Activated CD8-positive, alpha-beta memory T cell treated with anti-CD3 and anti-CD28 coated beads, Interleukin-2, amount 10 ng/mL, durations not matched to agents 7 days and 5 days (primary cell): ENCODE measurements at regions not wholly inside any gene's neighbourhood (a gene's known extent, or its start where the extent isn't known, plus 50 kb on each side); places are given as distances from the start of the nearest gene placed in this dataset.

Source experiments
- ATAC-seq: fragments of 150-1000 bp; cut with Tn5 transposase; one replicate; pipeline ENCODE4 v1.10.0; 2021; ENCODE audit warnings: moderate library complexity
- CTCF ChIA-PET: fragments of 350-600 bp; sonication (Branson Sonifier 250); formaldehyde crosslinking; loops from one replicate; lab custom pipeline; 2021; ENCODE audit warnings: antibody characterized with exemption; lab: Charles Lee
- DNase-seq: peaks from one replicate; pipeline ENCODE4 v3.0.0-alpha.2; 2020
- H3K27ac Mint-ChIP-seq: one replicate; pipeline ENCODE4 v1.8.0; 2021; ENCODE audit warnings: mild to moderate bottlenecking, mixed read lengths
- H3K27me3 Mint-ChIP-seq: one replicate; pipeline ENCODE4 v1.8.0; 2021; ENCODE audit warnings: mixed read lengths
- H3K36me3 Mint-ChIP-seq: one replicate; pipeline ENCODE4 v1.8.0; 2021; ENCODE audit warnings: mild to moderate bottlenecking, mixed read lengths
- H3K4me1 Mint-ChIP-seq: one replicate; pipeline ENCODE4 v1.8.0; 2021; ENCODE audit warnings: mixed read lengths
- H3K4me3 Mint-ChIP-seq: one replicate; pipeline ENCODE4 v1.8.0; 2021; ENCODE audit warnings: mild to moderate bottlenecking, moderate library complexity, mixed read lengths
- H3K9me3 Mint-ChIP-seq: one replicate; pipeline ENCODE4 v1.8.0; 2022; ENCODE audit warnings: low read depth, mixed read lengths

- H3K4me1 Mint-ChIP-seq, result no peaks in the 10 kb centered on the region
- H3K4me3 Mint-ChIP-seq, result no peak overlapping the region
- no peaks in the 10 kb centered on the region for H3K36me3 Mint-ChIP-seq
- no peak overlapping the region for H3K27ac Mint-ChIP-seq
- CTCF ChIA-PET, result interaction anchor here (1.7 kb wide), 1 partner anchor 10 kb away, joined by 7 read pairs; no protein-coding TSS in a partner anchor
- no peaks in the 10 kb centered on the region for H3K9me3 Mint-ChIP-seq
- DNase-seq (no peak), ATAC-seq (no peak)
- peaks cover 6% of the 10 kb centered on the region for H3K27me3 Mint-ChIP-seq
Measured at GRCh38 chr10:83881661-83882060, 257.6 kb upstream of the GHITM start.

DNA sequence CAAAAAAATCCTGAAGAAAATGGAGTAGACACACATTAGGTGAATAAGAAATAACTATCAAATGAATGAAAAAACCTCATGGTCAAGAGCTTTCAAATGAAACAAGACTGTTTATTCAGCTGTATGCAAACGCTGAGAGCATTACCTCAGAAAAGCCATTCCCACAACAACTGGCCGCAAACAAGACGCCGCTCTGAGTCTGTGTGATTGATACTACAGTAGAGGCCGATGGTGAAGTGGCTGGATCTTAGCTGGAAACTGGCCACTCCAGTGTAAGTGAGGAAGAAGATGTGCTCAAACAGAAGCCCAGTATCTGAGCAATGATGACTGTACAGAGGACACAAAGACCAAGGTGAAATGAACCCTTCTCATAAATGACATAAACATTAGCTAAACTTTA is 252.4 kb upstream of the GHITM start:
- DNase-seq (no peak), ATAC-seq (no peak)
- no peaks in the 10 kb centered on the region for H3K9me3 Mint-ChIP-seq
- no peaks in the 10 kb centered on the region for H3K36me3 Mint-ChIP-seq
- CTCF ChIA-PET, result interaction anchor here (1.9 kb wide), 1 partner anchor 15 kb away, joined by 7 read pairs; no protein-coding TSS in a partner anchor
- H3K4me1 Mint-ChIP-seq, result no peaks in the 10 kb centered on the region
- H3K27me3 Mint-ChIP-seq, result peaks cover 15% of the 10 kb centered on the region
- H3K4me3 Mint-ChIP-seq, result no peak overlapping the region
- H3K27ac Mint-ChIP-seq, result no peak overlapping the region

GRCh38 chr10:83892737-83893136 is 246.6 kb upstream of the GHITM start:
- H3K36me3 Mint-ChIP-seq, result no peaks in the 10 kb centered on the region
- H3K9me3 Mint-ChIP-seq, result no peaks in the 10 kb centered on the region
- no peak for ATAC-seq
- no peaks in the 10 kb centered on the region for H3K4me1 Mint-ChIP-seq
- no peak for DNase-seq
- H3K27me3 Mint-ChIP-seq, result peaks cover 4% of the 10 kb centered on the region
- H3K4me3 Mint-ChIP-seq, result no peak overlapping the region
- H3K27ac Mint-ChIP-seq, result no peak overlapping the region
- CTCF ChIA-PET, result no interaction called here

DNA sequence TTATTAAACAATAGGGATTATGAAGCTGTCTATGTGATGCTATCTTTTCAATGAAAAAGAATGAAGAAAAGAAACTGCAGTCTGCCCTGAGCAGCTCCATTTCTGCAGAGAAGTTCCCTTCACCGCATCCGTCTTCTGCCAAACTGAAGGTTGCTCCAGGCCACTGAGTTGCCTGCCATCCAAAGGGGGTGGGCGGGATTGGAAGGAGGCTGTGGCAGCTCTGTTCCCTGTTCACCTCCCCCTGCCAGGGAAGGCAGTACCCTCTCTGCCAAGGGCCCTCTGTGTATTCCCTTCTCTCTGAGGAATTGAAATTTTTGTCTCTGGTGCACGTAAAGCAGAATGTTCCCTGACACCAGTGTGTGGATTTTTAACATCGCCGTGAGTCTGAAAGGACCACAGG is 243.1 kb upstream of the GHITM start:
- Mint-ChIP-seq H3K4me1 (no peaks in the 10 kb centered on the region), H3K27ac (no peak overlapping the region), H3K27me3 (no peaks in the 10 kb centered on the region), H3K9me3 (no peaks in the 10 kb centered on the region), H3K36me3 (no peaks in the 10 kb centered on the region), H3K4me3 (no peak overlapping the region)
- DNase-seq (no peak), ATAC-seq (no peak)
- CTCF ChIA-PET, result no interaction called here

GRCh38 chr10:83897626-83898025 is 241.7 kb upstream of the GHITM start:
- Mint-ChIP-seq H3K27me3 (no peaks in the 10 kb centered on the region), H3K36me3 (no peaks in the 10 kb centered on the region), H3K4me1 (no peaks in the 10 kb centered on the region), H3K4me3 (no peak overlapping the region), H3K9me3 (no peaks in the 10 kb centered on the region), H3K27ac (no peak overlapping the region)
- no peak for ATAC-seq
- DNase-seq, result no peak
- CTCF ChIA-PET, result no interaction called here

DNA sequence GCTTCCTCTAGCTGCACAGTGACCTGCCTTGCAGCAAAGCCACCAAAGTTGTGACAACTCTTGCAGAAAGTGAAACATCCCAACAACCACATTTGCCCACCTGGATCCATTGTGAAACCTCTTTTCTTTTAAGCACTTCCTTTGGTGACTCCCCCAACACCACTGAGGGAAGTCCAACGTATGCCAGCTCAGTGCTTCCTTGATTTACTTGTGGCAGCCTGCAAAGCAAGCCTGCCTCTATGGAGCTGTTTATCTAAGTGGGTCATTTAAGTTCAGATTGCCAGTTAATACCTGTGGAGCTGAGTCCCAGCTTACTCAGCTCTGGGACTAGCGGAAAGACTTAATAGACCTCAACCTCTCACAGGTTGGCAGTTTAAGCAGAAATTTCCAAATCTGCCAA is 230.8 kb upstream of the GHITM start:
- Mint-ChIP-seq H3K27ac (no peak overlapping the region), H3K4me3 (no peak overlapping the region), H3K27me3 (no peaks in the 10 kb centered on the region), H3K4me1 (peaks cover 12% of the 10 kb centered on the region), H3K9me3 (no peaks in the 10 kb centered on the region), H3K36me3 (no peaks in the 10 kb centered on the region)
- no peak for DNase-seq
- no peak for ATAC-seq
- CTCF ChIA-PET, result no interaction called here

GRCh38 chr10:83909001-83909400 is 230.3 kb upstream of the GHITM start:
- ATAC-seq (no peak), DNase-seq (no peak)
- Mint-ChIP-seq H3K4me3 (no peak overlapping the region), H3K4me1 (peaks cover 12% of the 10 kb centered on the region), H3K9me3 (no peaks in the 10 kb centered on the region), H3K27ac (no peak overlapping the region), H3K36me3 (no peaks in the 10 kb centered on the region), H3K27me3 (no peaks in the 10 kb centered on the region)
- CTCF ChIA-PET, result no interaction called here

GRCh38 chr10:83915801-83916200 is 223.5 kb upstream of the GHITM start:
- no peak for ATAC-seq

DNA sequence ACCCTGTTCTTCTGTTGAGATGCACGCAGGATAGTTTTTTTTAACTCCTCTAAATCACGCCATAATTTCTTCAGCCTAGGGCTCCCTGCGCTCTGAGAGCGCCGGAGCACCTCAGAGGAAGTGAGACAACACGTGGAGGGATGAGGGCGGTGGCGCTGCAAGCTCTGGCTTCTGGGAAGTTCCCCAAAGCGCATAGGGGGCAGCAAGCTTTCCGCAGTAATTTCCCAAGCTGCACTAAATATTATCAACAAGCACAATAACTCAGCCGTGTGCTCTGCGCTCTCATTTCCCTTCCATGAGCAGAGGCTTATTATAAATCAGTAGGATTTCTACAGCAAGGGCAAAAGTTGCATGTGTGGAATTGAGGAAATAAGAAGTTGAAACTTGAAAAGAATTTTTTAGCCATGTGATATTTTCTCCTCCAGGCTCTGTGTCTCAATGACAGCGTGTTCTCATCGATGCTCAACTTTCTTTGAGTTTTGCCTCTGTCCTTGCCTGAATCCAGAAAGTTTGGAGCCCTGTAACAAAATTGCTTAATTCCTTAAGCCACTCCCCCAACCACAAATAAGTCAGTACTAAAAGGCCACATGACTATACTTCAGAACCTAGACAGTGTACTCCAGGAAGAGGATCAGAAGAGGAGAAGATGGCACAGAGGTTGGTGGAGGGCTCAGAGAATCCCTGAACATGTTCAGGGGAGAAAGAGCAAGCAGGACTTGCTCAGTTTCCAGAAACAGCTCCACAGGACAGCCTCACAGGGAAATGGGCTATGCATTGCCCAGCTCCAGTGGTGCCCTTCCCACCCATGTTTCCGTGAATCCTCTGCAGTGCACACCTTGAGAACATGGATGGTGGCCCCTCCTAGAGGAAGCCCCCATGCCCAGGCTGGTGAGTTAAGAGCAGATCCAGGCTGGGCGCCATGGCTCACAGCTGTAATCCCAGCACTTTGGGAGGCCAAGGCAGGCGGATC is 221.5 kb upstream of the GHITM start:
- CTCF ChIA-PET, result no interaction called here
- Mint-ChIP-seq H3K27me3 (no peaks in the 10 kb centered on the region), H3K4me3 (no peak overlapping the region), H3K36me3 (no peaks in the 10 kb centered on the region), H3K9me3 (no peaks in the 10 kb centered on the region), H3K27ac (no peak overlapping the region), H3K4me1 (no peaks in the 10 kb centered on the region)
- ATAC-seq (no peak), DNase-seq (no peak)

More at GRCh38 chr10:83915801-83916200, 223.5 kb upstream of the GHITM start:
- no peak for DNase-seq
- Mint-ChIP-seq H3K27me3 (no peaks in the 10 kb centered on the region), H3K4me3 (no peak overlapping the region), H3K27ac (no peak overlapping the region), H3K36me3 (no peaks in the 10 kb centered on the region), H3K4me1 (no peaks in the 10 kb centered on the region), H3K9me3 (no peaks in the 10 kb centered on the region)
- CTCF ChIA-PET, result no interaction called here

- no peak overlapping the region for H3K4me3 Mint-ChIP-seq
- no peak overlapping the region for H3K27ac Mint-ChIP-seq
- DNase-seq (no peak), ATAC-seq (no peak)
- no peaks in the 10 kb centered on the region for H3K9me3 Mint-ChIP-seq
- H3K27me3 Mint-ChIP-seq, result peaks cover 2% of the 10 kb centered on the region
- H3K4me1 Mint-ChIP-seq, result no peaks in the 10 kb centered on the region
- CTCF ChIA-PET, result no interaction called here
- no peaks in the 10 kb centered on the region for H3K36me3 Mint-ChIP-seq
Measured at GRCh38 chr10:83919187-83919586, 220.1 kb upstream of the GHITM start.

- Mint-ChIP-seq H3K4me3 (no peak overlapping the region), H3K9me3 (no peaks in the 10 kb centered on the region), H3K4me1 (no peaks in the 10 kb centered on the region), H3K27ac (no peak overlapping the region), H3K36me3 (no peaks in the 10 kb centered on the region), H3K27me3 (peaks cover 2% of the 10 kb centered on the region)
- ATAC-seq, result no peak
- no peak for DNase-seq
- CTCF ChIA-PET, result no interaction called here
Measured at GRCh38 chr10:83921984-83922860, 217.1 kb upstream of the GHITM start.

GRCh38 chr10:83925133-83925532 is 214.2 kb upstream of the GHITM start:
- DNase-seq (no peak), ATAC-seq (no peak)
- no peaks in the 10 kb centered on the region for H3K4me1 Mint-ChIP-seq
- no peak overlapping the region for H3K4me3 Mint-ChIP-seq
- no peaks in the 10 kb centered on the region for H3K9me3 Mint-ChIP-seq
- no peaks in the 10 kb centered on the region for H3K36me3 Mint-ChIP-seq
- no peak overlapping the region for H3K27ac Mint-ChIP-seq
- CTCF ChIA-PET, result no interaction called here
- peaks cover 2% of the 10 kb centered on the region for H3K27me3 Mint-ChIP-seq

DNA sequence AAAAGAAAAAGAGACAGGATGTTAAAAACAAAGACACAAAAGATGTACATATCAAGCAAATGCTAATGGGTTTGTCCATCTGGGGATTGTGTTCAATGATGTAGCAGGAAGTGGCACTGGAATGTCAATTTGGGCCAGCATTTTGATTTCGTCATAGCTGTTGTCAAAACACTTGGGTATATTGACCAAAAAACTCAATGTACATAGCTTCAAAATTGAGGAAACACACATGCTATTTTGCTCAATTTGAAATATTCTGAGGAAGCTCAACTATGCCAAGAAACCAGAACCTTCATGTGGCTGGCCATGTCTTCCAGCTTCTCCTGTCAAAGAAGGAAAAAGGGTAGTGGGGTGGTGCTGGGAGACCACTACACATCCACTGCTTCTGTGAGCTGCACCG is 212.7 kb upstream of the GHITM start:
- Mint-ChIP-seq H3K4me3 (no peak overlapping the region), H3K36me3 (no peaks in the 10 kb centered on the region), H3K9me3 (no peaks in the 10 kb centered on the region), H3K4me1 (no peaks in the 10 kb centered on the region), H3K27ac (no peak overlapping the region), H3K27me3 (peaks cover 2% of the 10 kb centered on the region)
- ATAC-seq (no peak), DNase-seq (no peak)
- CTCF ChIA-PET, result interaction anchor here (1.5 kb wide), 1 partner anchor 14 kb away, joined by 4 read pairs; no protein-coding TSS in a partner anchor
